HG03135 (cell line): ENCODE measurements at regions not wholly inside any gene's neighbourhood (a gene's known extent, or its start where the extent isn't known, plus 50 kb on each side); places are given as distances from the start of the nearest gene placed in this dataset.
"Not testable (repeated sequence)": the region's sequence is repeated elsewhere in the genome, so short reads cannot be mapped to it uniquely, and the experiment has no call there.

Experiments
- ATAC-seq: cut with Tn5 transposase; IDR thresholded peaks from one replicate; pipeline ENCODE4 v1.9.1; 2021; ENCODE audit warnings: mild to moderate bottlenecking, moderate library complexity; ENCODE audit not compliant: unreplicated experiment

DNA sequence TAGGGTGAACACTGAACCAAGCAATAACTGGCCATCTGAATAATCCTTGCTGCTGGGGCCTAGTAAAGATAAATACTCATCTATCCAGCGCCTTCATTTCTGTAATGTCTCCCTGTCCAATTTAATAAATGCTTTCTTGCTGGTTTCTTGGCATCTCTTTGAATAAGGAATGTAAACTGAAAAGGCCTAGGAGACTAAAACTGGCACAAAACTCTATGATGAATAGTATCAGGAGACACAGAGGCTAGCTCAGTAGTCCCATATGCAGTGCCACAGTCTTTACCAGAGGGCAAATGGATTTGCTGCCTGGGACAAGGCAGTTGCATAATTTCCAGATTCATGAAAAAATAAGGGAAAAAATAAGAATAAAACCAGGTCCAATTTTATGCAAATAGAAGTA is 324.4 kb downstream of the CENPW start:
- ATAC-seq, result no peak

DNA sequence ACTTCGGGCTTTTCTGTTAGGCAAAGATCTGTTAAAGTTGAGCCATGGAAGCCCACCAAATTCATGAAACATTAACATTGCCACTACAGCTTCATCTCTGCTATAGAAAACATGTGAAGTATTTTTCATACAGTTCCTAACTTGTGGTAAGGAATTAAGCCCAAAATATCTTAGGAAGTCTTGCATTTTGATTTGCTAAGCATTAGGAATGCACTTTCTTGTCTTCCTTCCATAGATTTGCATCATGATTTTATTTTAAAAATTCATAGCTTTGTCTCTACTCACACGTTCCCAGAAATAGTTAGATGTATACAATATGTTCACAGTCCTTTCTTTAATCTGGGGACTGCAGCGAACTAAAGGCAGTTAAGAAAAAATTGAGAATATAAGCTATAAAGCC is 325.6 kb downstream of the CENPW start:
- ATAC-seq, result no peak

DNA sequence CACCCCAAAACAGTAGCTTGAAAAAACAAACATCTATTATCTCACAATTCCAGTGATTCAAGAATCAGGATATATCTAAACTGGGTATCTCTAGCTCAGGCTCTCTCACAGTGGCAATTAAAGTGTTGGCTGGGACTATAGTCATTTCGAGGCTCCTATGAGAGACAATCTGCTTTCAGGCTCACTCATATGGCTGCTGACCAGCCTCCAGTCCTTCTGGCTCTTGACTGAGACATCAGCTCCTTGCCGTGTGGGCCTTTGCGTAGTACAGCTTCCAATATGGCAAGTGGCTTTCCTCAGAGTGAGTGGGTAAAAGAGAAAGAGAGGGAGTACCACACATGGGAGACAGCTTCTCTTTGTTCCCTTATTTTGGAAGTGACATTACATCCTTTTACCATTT is 327.2 kb downstream of the CENPW start:
- ATAC-seq, result no peak

DNA sequence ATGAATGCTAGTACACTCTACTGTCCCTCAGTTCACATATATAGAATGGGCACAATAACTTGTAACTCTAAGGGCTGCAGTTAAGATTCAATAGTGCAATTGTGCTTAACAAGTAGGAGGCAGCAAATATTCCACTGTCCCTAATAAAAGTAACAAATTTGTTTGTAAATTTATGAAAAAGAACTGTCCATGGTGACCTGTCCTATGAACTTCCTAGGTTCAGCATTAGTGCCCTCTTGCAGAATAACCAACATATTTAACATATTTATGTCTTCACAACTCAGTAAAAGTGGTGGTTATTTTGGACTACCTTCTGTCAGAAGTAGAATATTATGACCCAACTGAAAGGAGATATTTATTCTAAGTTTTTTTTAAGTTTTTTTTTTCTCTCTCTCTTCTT is 327.8 kb downstream of the CENPW start:
- no peak for ATAC-seq

DNA sequence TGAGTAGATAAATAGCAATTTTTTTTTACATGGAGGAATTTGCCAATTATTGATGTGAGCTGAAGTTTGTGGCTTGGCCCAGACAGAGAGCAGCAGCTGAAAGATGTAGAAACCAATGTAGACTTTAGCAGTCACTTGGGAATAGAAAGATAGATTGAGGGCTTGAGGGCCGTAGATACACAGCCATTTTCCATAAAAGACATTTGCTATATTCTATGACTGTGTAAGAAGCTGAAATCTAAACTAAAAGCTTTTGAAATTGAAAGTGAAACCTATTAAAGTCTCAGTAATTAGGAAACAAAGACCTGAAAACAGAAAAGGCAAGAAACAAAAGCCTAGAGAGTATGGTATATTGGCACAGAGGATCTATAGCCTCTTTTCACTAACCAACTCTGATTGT is 332.7 kb downstream of the CENPW start:
- ATAC-seq, result peak; percentile 84

DNA sequence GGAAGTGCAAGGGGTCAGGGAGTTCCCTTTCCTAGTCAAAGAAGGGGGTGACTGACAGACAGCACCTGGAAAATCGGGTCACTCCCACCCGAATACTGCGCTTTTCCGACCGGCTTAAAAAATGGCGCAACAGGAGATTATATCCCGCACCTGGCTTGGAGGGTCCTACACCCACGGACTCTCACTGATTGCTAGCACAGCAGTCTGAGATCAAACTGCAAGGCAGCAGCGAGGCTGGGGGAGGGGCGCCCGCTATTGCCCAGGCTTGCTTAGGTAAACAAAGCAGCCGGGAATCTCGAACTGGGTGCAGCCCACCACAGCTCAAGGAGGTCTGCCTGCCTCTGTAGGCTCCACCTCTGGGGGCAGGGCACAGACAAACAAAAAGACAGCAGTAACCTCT is 333.8 kb downstream of the CENPW start:
- not testable (repeated sequence) for ATAC-seq

DNA sequence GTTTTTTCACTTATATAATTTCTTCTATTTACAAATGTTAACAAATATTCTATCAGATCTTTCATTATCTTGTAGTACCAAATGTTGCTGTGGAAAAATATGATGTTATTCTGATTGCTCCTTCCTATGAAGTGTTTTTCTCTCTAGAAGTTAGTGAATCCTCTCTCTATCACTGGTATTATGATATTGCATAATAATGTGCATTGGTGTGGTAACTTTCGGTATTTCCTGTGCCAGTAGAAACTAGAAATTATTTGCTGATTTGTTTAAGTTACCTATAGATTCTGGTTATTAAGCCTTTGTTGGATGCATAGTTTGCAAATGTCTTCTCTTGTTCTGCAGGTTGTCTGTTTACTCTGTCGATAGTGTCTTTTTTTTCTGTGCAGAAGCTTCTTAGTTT is 342.5 kb downstream of the CENPW start:
- no peak for ATAC-seq

DNA sequence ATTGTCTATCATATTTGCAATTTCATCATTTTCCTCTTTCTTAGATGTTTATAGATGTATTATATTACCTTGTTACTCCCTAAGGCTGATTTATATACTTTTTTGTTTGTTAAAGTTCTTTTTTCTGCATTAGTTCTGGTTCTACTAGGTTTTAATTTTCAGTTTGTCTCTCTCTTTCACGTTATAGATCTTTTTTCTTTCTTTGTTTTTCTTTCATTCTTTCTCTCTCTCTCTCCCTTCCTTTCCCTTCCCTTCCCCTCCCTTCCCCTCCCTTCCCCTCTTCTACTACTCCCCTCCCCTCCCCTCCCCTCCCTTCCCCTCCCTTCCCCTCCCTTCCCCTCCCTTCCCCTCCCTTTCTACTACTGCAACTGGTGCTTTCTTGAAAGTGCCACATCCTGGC is 345.3 kb downstream of the CENPW start:
- no peak for ATAC-seq

DNA sequence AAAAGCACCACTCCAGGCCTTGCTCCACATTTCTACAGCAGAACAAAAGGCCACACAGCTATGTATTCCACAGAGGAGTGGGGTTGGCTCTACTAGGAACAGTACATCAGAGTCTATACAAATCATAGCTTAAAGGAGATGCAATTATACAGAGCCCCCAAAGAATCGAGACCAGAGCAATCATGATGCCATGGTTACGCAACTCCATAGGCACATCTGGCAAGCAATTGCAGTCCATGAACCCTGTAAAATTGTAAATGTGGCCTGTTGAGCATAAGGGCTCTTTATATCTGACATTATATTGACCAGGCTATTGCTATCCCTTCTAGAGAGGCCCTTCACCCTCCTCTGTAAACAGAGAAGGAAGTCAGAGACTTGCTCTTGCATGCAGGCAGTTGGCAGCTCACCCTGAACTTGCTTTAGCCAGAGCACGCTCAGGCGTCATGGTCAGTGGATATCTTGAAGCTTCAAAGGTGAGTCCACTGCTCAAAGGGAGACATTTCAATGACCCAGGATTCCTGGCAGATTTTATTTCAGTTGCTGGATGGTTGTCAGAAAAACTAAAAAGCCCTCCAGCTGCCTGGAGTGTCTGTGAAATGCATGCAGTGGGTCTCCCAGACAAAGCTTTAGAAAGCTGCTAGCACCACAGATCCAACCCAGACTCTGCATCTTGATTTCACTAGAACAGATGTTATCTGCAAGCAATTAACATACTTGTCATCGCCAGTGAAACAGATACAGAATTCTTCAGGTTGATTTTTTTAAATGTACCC is 357.2 kb downstream of the CENPW start:
- no peak for ATAC-seq

DNA sequence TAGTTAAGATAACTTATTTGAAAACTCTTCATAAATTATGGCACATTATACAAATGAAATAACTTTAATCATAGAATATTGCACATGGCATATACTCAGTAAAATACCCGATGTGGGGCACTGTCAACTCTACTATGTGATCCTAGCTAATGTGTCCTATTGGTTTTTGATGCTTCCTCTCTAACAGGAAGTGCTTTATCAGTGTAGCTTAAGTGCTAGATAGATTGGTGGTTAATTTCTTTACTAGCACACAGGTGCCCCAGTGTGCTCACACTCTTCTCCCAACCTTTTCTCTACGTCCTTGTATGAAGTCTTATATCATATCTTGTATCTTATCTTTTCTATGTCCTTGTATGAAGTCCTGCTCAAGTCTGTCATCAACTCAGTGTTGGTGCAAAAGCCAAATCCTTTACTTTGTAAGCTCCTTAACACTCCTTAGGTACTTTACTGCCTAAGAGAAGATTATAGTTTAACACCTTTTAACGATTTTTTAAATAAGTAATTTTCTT is 358.9 kb downstream of the CENPW start:
- no peak for ATAC-seq

DNA sequence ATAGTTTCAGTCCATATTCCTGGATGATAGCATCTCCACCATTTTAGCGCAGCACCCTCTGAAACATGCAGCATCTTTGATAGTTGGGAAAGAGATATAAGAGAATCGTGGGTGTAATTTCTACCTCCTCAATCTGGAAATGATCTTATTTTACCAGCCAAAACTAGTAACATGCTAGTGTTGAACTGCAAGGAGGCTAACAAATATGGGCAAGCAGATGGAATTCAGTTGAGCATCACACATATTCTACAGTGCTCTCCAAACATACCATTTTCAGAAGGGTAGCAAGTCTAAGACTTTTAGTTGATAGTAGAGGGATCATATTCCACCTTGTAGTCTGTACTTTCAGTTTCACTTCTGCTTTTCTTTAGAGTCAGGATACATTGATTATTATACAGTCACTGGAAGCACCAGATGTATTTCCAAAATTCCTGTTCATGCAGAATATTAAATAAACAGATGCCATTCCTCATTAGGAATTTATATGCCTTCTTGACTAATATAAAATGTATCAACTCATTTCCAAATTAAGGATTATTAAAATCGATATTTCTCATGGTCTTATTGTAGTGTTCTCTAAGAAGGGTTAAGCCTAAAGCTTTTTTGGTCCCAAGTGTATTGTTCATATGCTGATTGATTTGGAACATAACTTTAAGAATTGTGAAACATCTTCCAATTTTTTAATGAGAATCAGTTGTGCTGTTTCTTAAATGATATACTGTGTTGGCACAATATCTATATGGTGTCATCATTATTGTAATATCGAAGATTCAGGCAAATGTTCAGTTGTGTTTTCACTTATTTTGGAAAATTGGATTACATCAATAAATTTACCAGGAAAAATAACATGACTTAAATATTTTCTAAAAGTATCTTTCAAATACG is 362.0 kb downstream of the CENPW start:
- ATAC-seq, result no peak

DNA sequence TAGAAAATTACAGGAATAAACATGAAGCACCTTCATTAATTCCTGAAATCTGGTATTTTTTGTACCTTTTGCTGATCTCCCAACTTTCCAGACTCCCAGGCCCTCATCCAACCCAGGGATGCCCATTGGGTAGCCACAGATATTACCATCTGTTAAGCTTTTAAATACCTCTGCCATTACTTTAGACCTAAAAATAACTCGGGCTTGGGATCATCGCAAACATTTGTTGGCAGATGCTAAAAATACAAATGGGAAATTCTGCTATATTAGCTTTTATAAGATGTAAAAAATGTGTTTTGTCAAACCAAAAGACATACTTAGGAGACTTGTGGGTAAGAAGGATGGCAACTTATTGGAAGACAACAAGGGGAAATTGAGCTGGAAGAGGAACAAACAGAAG is 376.1 kb downstream of the CENPW start:
- no peak for ATAC-seq

DNA sequence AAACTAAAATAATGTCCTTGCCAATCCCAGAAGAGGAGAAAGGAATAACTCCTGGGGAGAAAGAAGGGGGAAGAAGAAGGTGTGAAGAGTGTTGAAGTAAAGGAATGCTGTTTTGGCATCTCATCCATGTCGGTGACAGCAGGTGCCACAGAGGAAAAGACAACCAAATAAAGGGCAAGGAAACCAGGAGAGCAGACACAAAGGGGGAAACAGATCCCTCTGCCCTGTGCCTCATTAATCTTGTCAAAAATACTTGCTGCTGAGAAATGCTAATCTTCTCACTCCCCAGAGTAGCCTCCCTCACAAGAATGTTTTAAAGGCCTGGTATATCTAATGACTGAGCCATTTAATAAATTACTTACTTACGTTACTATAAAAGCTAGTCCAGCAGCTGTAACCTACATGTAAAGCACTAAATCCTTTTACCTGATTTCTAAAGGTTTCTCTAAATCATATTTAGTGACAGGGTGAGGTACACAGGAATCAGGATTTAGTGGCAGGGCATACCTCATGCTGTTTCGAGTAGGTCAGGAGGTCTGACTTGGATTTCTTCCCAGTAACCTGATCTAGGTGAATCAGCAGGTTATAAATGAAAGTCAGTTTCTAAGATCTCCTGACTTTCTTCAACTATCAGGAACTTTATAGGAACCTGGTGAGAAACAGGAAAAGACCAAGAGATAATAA is 377.1 kb downstream of the CENPW start:
- no peak for ATAC-seq

DNA sequence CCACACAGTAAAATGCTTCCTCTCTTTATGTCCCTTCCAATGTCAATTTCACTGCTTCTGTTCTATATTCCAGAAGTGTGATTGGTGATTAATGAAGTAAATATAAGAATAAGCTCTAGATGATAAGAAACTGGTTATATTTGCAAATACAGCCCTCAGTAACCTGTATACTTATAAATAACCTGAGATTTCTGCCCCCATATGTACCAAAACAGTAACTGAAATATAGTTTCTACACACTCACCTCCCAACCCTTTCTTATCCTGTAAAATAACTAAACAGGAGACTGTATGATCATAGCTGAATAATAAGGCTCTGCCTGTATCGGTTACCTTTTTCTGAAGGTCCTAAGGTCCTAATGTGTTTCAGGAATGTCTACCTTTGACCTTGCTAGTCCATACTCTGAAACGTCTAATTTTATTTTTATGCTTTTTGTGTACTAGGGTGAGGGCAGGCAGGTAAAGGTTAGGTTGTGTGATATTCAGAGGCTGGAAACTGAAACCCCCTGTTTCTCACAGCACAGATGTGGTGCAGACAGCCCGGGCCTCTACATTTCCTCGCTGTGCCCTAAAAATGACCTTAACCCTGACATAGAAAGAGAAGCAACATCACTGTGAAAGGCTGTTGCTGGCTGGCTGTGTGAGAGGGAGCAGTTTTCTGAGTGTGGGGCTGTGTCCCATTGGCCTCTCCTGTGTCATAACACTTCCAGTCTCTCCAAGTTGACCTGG is 378.8 kb downstream of the CENPW start:
- peak; percentile 64 for ATAC-seq

DNA sequence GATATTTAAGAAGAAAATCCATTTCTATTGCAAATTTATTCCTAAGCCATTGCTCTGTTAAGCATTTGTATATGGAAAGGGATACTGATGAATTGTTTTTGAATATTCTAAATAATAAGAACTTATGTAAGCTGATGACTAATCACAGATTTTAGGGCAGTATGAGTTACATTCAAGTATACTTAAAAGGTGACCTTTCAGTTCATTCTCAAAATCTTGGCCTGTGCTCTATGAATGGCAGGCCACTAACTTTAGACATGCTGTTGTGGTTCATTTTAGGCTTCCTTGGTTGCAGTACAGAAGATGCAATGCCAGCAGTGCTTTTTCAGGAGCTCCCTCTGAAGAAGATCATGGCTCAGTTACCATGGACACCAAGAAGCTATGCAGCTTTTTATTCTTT is 380.4 kb downstream of the CENPW start:
- ATAC-seq, result no peak

DNA sequence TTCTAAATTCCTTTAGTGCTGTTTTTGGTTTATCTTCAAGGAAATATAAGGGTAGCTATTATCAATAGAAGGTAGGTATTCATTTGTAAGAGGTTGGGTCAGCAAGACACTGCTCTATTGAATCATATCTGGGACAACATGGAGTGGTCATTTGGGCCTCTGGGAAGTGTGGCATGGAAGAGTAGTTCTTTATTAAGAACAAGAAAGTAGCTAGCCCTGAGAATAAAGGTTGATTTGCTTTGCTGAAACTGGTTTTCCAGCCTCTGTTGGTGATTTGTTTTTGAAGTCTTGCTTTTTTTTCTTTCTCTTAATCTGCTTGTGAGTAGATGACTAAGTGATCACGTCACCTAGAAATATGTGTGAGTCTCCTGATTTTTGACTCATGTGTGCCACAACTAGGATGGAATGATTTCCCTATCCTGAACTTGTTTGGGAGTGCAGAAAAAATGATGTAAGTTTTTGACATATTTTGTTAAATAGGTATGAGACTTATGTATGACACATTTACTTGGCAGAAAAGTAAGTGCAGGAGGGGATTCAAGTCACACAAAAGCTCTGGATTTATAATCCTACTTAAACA is 381.8 kb downstream of the CENPW start:
- ATAC-seq, result no peak

DNA sequence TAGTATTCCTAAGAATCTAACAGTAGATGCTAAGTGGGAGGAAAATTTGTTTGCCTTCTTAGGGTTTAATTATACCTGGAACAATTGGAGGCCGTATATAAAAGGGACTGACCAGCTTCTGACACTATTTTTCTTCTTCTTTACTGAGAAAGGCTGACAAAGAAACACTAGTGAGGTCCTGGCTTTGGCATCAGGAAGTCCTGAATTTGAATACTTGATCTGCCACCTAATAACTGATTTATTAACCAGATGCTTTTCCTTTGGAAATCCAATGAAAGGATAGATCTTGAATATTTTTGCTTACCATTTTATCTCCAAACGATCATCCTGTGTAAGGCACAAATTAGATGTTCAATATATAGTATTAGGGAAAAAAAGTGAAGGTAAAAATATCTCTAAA is 382.5 kb downstream of the CENPW start:
- no peak for ATAC-seq

DNA sequence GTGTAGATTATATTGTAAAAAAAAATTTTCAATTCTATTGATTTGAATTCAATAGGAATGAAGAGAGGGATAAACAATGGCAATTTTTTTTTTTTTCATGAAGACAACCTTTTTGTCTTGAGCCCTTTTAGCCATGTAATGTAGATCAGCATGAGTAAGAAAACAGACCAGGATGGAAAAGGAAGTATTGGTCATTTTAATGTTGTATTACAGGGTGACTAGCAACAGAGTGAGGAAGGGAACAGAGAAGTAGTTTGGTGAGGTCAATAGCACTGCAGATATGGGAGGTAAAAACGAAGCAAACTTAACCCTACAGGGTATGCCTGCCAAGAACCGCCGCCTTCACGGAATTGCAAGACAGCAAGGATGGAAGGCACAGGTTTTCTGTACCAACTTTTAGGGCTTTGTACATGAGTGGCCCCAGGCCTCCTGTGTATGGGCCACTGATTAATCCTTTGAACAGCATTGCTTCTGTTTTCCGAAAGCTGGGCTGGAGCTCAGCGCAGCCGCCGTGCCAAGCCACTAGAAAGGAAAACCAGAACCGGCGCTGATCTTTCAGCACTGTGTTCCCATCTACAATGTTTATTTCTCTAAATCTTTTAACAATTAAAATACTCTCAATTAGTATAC is 383.7 kb downstream of the CENPW start:
- ATAC-seq, result no peak

DNA sequence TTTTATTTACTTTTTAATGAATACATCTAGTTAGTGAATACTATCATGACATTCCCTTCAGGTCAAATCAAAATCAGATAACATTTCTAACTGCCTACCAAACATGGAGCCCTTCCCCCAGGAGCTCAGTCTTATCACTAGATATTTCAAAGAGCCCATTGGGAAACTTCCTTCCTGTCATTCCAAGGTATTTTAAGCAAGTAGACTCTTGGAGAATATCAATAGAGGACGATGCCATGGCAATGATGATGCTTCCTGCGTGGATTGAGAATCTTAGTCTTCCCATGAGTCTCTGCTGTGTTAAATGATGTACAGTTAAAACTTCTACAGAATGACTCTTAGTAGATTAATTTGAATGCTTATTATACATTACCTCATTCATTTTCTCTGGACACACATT is 384.9 kb downstream of the CENPW start:
- ATAC-seq, result no peak

DNA sequence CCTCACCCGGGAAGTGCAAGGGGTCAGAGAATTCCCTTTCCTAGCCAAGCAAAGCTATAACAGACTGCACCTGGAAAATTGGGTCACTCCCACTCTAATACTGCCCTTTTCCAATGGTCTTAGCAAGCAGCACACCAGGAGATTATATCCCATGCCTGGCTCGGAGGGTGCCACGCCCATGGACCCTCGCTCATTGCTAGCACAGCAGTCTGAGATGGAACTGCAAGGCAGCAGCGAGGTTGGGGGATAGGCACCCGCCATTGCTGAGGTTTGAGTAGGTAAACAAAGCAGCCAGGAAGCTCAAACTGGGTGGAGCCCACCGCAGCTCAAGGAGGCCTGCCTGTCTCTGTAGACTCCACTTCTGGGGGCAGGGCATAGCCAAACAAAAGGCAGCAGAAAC is 386.5 kb downstream of the CENPW start:
- not testable (repeated sequence) for ATAC-seq
